ENCODE measurements at regions not wholly inside any gene's neighbourhood (a gene's known extent, or its start where the extent isn't known, plus 50 kb on each side); places are given as distances from the start of the nearest gene placed in this dataset.

GRCh38 chr1:82268826-82269225, 468.1 kb downstream of the ADGRL2 start:
- TF ChIP-seq POLR2A (IDR thresholded peaks at IDR 0.05) = no peak
- no peak for TF ChIP-seq CTCF (IDR thresholded peaks at IDR 0.05)

Data from adrenal gland (tissue), 5 donors.